ENCODE measurements at regions not wholly inside any gene's neighbourhood (a gene's known extent, or its start where the extent isn't known, plus 50 kb on each side); places are given as distances from the start of the nearest gene placed in this dataset.

- no TSS peak for BruUV-seq (replicated peaks)
- POLR2A ChIA-PET (ENCODE audit: unreplicated experiment) = no interaction called here
- H3K9me3 ChIP-seq (ENCODE audit: control insufficient read depth, insufficient read depth, low read length) = no peaks in the 10 kb centered on the region
- no peaks in the 10 kb centered on the region for H3K9me1 ChIP-seq (ENCODE audit: insufficient read depth, low read length)
- no peaks in the 10 kb centered on the region for H4K20me1 ChIP-seq (ENCODE audit: insufficient read depth, low read length)
- H3K27me3 ChIP-seq (ENCODE audit: control insufficient read depth, insufficient read depth, low read length) = no peaks in the 10 kb centered on the region
- CTCF ChIA-PET = no interaction called here
- ATAC-seq (ENCODE audit: low read depth) = no peak
- no peak overlapping the region for H4K8ac ChIP-seq (ENCODE audit: low read depth in 2 of 2, low read length in 2 of 2)
- dilution Hi-C loops (cut with HindIII; ENCODE audit: low sequenced_read_pairs, unreplicated experiment) (no loop called here), intact Hi-C loops (cut with micrococcal nuclease) (no loop called here), in situ Hi-C loops (cut with MboI; ENCODE audit: low sequenced_read_pairs) (no loop called here)
- H4K5ac ChIP-seq (ENCODE audit: low read depth, low read length) = no peak overlapping the region
- H3K79me1 ChIP-seq (ENCODE audit: low read depth in 1 of 2, low read length in 2 of 2) = no peaks in the 10 kb centered on the region
- no peak overlapping the region for H2BK20ac ChIP-seq (ENCODE audit: low read depth, low read length)
- H4K91ac ChIP-seq (ENCODE audit: insufficient read depth, low read depth, low read length) = no peak overlapping the region
- H3K23ac ChIP-seq (ENCODE audit: low read depth, low read length) = no peak overlapping the region
- no peak overlapping the region for H3K9ac ChIP-seq (ENCODE audit: low read depth, low read length)
- H3K27ac ChIP-seq (ENCODE audit: insufficient read depth, low read length) = no peak overlapping the region
- H2AK9ac ChIP-seq (replicated peaks; ENCODE audit: low read depth, low read length, poor library complexity) = no peak overlapping the region
- H2BK120ac ChIP-seq (ENCODE audit: low read depth, low read length) = no peak overlapping the region
- H3K14ac ChIP-seq (replicated peaks; ENCODE audit: low read depth, low read length) = no peak overlapping the region
- DNase-seq = no peak
- no peak overlapping the region for H2AFZ ChIP-seq (replicated peaks; ENCODE audit: low read length, poor library complexity)
- no peaks in the 10 kb centered on the region for H3K36me3 ChIP-seq (ENCODE audit: control insufficient read depth, insufficient read depth, low read length)
- no peak overlapping the region for H2BK5ac ChIP-seq (ENCODE audit: low read depth, low read length, poor library complexity, severe bottlenecking)
- H3K18ac ChIP-seq (ENCODE audit: low read depth, low read length) = no peak overlapping the region
- H3K56ac ChIP-seq (ENCODE audit: extremely low read depth, insufficient read depth, low read length) = no peak overlapping the region
- no peak overlapping the region for H3K4me3 ChIP-seq (ENCODE audit: insufficient read depth, low read depth, low read length)
- H3K4ac ChIP-seq (ENCODE audit: low read depth, low read length) = no peak overlapping the region
- H3K4me1 ChIP-seq (ENCODE audit: control insufficient read depth, insufficient read depth, low read length) = no peaks in the 10 kb centered on the region
- no peak overlapping the region for H2BK15ac ChIP-seq (ENCODE audit: low read depth, low read length)
- TF ChIP-seq MXI1 (IDR thresholded peaks at IDR 0.05; ENCODE audit: borderline replicate concordance, low read depth, low read length) (no peak), CTCF (conservative IDR thresholded peaks at IDR 0.05; ENCODE audit: low read depth, low read length) (no peak)
- no CpG with 5 or more reads among the region's 1 CpG for WGBS, 2 experiments (ENCODE audit: extremely low coverage in 2 of 2, insufficient read length in 1 of 2)
- no peak overlapping the region for H2AK5ac ChIP-seq (ENCODE audit: low read depth, low read length)
- no peak overlapping the region for H3K4me2 ChIP-seq (ENCODE audit: low read depth, low read length)
Measured at GRCh38 chr1:102821707-102822106, 286.6 kb downstream of the COL11A1 start.
